ENCODE measurements at regions not wholly inside any gene's neighbourhood (a gene's known extent, or its start where the extent isn't known, plus 50 kb on each side); places are given as distances from the start of the nearest gene placed in this dataset.

- Histone ChIP-seq H3K4me1 (ENCODE audit: control insufficient read depth in 1 of 2, insufficient read depth in 2 of 2, low read length in 2 of 2) (peaks cover 48 to 52% of the 10 kb centered on the region in 2 donors), H3K79me2 (ENCODE audit: insufficient read depth, low read length) (no peaks in the 10 kb centered on the region), H3K36me3 (replicated peaks in 1 of 2; ENCODE audit: control insufficient read depth in 1 of 2, insufficient read depth in 2 of 2, low read length in 2 of 2) (no peaks in the 10 kb centered on the region), H3K27me3 (ENCODE audit: control insufficient read depth in 2 of 2, insufficient read depth in 2 of 2, low read length in 2 of 2) (no peaks in the 10 kb centered on the region), H4K20me1 (ENCODE audit: insufficient read depth, low read length) (no peaks in the 10 kb centered on the region), H2AFZ (ENCODE audit: insufficient read depth, low read depth, low read length, poor library complexity, severe bottlenecking) (peak overlapping the region; percentile 48), H3K4me2 (replicated peaks; ENCODE audit: extremely low read depth, low read length, poor library complexity, severe bottlenecking) (peak overlapping the region; percentile 48), H3K4me3 (replicated peaks in 1 of 3; ENCODE audit: low read depth in 2 of 3, low read length in 3 of 3) (peak overlapping the region in 1 of 3 experiments; percentile 58), H3K27ac (ENCODE audit: low read depth in 1 of 2, low read length in 2 of 2) (peak overlapping the region; percentile 75 to 93), H3K9me3 (replicated peaks in 1 of 2; ENCODE audit: control insufficient read depth in 1 of 2, insufficient read depth in 1 of 2, low read length in 2 of 2) (no peaks in the 10 kb centered on the region), H3K9ac (ENCODE audit: insufficient read depth, low read length, poor library complexity, severe bottlenecking) (peak overlapping the region; percentile 34)
- Mint-ChIP-seq H3K27me3 (ENCODE audit: low read depth in 3 of 3) (peaks cover 0 to 2% (median 1%) of the 10 kb centered on the region in 3 donors), H3K27ac (peak overlapping the region; percentile 93 to 98 (median 97)), H3K4me1 (peaks cover 64% of the 10 kb centered on the region), H3K36me3 (peaks cover 0 to 3% of the 10 kb centered on the region in 2 donors), H3K4me3 (peak overlapping the region in 1 of 2 donors; percentile 75), H3K9me3 (peaks cover 0 to 6% (median 1%) of the 10 kb centered on the region in 7 donors)
- intact Hi-C loops (cut with micrococcal nuclease) = loop anchor here (5.0 kb wide), 2 partner anchors 33 to 47 kb away; no protein-coding TSS in a partner anchor
- no peak for DNase-seq
- 38% methylated on average over 5 of the region's 5 CpGs for WGBS (ENCODE audit: insufficient coverage)
- TF ChIP-seq, protein P1, sequence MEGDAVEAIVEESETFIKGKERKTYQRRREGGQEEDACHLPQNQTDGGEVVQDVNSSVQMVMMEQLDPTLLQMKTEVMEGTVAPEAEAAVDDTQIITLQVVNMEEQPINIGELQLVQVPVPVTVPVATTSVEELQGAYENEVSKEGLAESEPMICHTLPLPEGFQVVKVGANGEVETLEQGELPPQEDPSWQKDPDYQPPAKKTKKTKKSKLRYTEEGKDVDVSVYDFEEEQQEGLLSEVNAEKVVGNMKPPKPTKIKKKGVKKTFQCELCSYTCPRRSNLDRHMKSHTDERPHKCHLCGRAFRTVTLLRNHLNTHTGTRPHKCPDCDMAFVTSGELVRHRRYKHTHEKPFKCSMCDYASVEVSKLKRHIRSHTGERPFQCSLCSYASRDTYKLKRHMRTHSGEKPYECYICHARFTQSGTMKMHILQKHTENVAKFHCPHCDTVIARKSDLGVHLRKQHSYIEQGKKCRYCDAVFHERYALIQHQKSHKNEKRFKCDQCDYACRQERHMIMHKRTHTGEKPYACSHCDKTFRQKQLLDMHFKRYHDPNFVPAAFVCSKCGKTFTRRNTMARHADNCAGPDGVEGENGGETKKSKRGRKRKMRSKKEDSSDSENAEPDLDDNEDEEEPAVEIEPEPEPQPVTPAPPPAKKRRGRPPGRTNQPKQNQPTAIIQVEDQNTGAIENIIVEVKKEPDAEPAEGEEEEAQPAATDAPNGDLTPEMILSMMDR (IDR thresholded peaks at IDR 0.05) = no peak
Observed at GRCh38 chr6:6859105-6859504, 248.7 kb upstream of the RREB1 start.

GRCh38 chr6:6859722-6860121 is 248.0 kb upstream of the RREB1 start:
- Histone ChIP-seq H3K27me3 (ENCODE audit: control insufficient read depth in 2 of 2, insufficient read depth in 2 of 2, low read length in 2 of 2) (no peaks in the 10 kb centered on the region), H3K9me3 (replicated peaks in 1 of 2; ENCODE audit: control insufficient read depth in 1 of 2, insufficient read depth in 1 of 2, low read length in 2 of 2) (no peaks in the 10 kb centered on the region), H3K27ac (ENCODE audit: low read depth in 1 of 2, low read length in 2 of 2) (peak overlapping the region in 1 of 2 donors; percentile 93), H3K4me3 (replicated peaks in 1 of 3; ENCODE audit: low read depth in 2 of 3, low read length in 3 of 3) (no peak overlapping the region), H3K9ac (ENCODE audit: insufficient read depth, low read length, poor library complexity, severe bottlenecking) (no peak overlapping the region), H3K4me2 (replicated peaks; ENCODE audit: extremely low read depth, low read length, poor library complexity, severe bottlenecking) (no peak overlapping the region), H2AFZ (ENCODE audit: insufficient read depth, low read depth, low read length, poor library complexity, severe bottlenecking) (no peak overlapping the region), H3K79me2 (ENCODE audit: insufficient read depth, low read length) (no peaks in the 10 kb centered on the region), H4K20me1 (ENCODE audit: insufficient read depth, low read length) (no peaks in the 10 kb centered on the region), H3K4me1 (ENCODE audit: control insufficient read depth in 1 of 2, insufficient read depth in 2 of 2, low read length in 2 of 2) (peaks cover 51 to 58% of the 10 kb centered on the region in 2 donors), H3K36me3 (replicated peaks in 1 of 2; ENCODE audit: control insufficient read depth in 1 of 2, insufficient read depth in 2 of 2, low read length in 2 of 2) (no peaks in the 10 kb centered on the region)
- no peak overlapping the region for H3K4me3 Mint-ChIP-seq
- peaks cover 0 to 3% of the 10 kb centered on the region in 2 donors for H3K36me3 Mint-ChIP-seq
- peak overlapping the region in 1 of 7 donors; percentile 70 for H3K27ac Mint-ChIP-seq
- WGBS (ENCODE audit: insufficient coverage) = 96% methylated on average over 3 of the region's 5 CpGs
- DNase-seq = no peak
- TF ChIP-seq, protein P1 (IDR thresholded peaks at IDR 0.05) = no peak
- H3K9me3 Mint-ChIP-seq = peaks cover 0 to 6% (median 2%) of the 10 kb centered on the region in 7 donors
- peaks cover 0 to 2% (median 1%) of the 10 kb centered on the region in 3 donors for H3K27me3 Mint-ChIP-seq (ENCODE audit: low read depth in 3 of 3)
- intact Hi-C loops (cut with micrococcal nuclease) = loop anchor here (5.0 kb wide), 2 partner anchors 33 to 47 kb away; no protein-coding TSS in a partner anchor
- H3K4me1 Mint-ChIP-seq = peaks cover 64% of the 10 kb centered on the region

All from CD14-positive monocyte (primary cell).